ENCODE measurements at regions not wholly inside any gene's neighbourhood (a gene's known extent, or its start where the extent isn't known, plus 50 kb on each side); places are given as distances from the start of the nearest gene placed in this dataset.

GRCh38 chr12:97754306-97754705 is 291.7 kb downstream of the RMST start:
- TF ChIP-seq CTCF (IDR thresholded peaks at IDR 0.05; ENCODE audit: poor library complexity, severe bottlenecking) (no peak), EZH2 (IDR thresholded peaks at IDR 0.05; ENCODE audit: borderline replicate concordance, insufficient read depth, low read length, poor library complexity, severe bottlenecking) (no peak), EP300 (conservative IDR thresholded peaks at IDR 0.05; ENCODE audit: poor library complexity, severe bottlenecking) (no peak), RAD21 (conservative IDR thresholded peaks at IDR 0.05) (no peak)

Data from neural cell (in vitro differentiated cells).